ENCODE measurements at regions not wholly inside any gene's neighbourhood (a gene's known extent, or its start where the extent isn't known, plus 50 kb on each side); places are given as distances from the start of the nearest gene placed in this dataset.

GRCh38 chr14:51327376-51327775 lies 87.3 kb downstream of the TMX1 start:
- Histone ChIP-seq H2BK12ac (ENCODE audit: low read length) (no peak overlapping the region), H4K91ac (ENCODE audit: low read depth, low read length, poor library complexity) (no peak overlapping the region), H4K8ac (ENCODE audit: low read depth, low read length) (no peak overlapping the region), H3K9ac (ENCODE audit: low read depth, low read length, poor library complexity) (no peak overlapping the region), H2AK5ac (ENCODE audit: low read depth, low read length) (no peak overlapping the region), H3K18ac (ENCODE audit: low read length) (no peak overlapping the region), H3K4me2 (ENCODE audit: insufficient read depth, low read length, poor library complexity, severe bottlenecking) (no peak overlapping the region), H2BK5ac (ENCODE audit: low read length) (no peak overlapping the region), H3K27me3 (ENCODE audit: control insufficient read depth in 3 of 3, insufficient read depth in 3 of 3, low read depth in 1 of 3, low read length in 3 of 3) (no peaks in the 10 kb centered on the region), H2BK120ac (ENCODE audit: low read depth, low read length) (no peak overlapping the region), H2BK15ac (ENCODE audit: low read length) (no peak overlapping the region), H3K14ac (ENCODE audit: low read length) (no peak overlapping the region), H3K27ac (replicated peaks; ENCODE audit: low read length) (no peak overlapping the region), H3K4me1 (ENCODE audit: control insufficient read depth in 2 of 2, insufficient read depth in 1 of 2, low read depth in 1 of 2, low read length in 2 of 2) (peaks cover 5 to 10% of the 10 kb centered on the region in 2 donors), H3K9me3 (replicated peaks in 1 of 2; ENCODE audit: control insufficient read depth in 2 of 2, insufficient read depth in 1 of 2, low read depth in 1 of 2, low read length in 2 of 2) (no peaks in the 10 kb centered on the region), H2AFZ (ENCODE audit: low read length) (no peak overlapping the region), H3K23ac (ENCODE audit: low read depth, low read length, poor library complexity) (no peak overlapping the region), H3K79me1 (ENCODE audit: low read depth, low read length) (no peaks in the 10 kb centered on the region), H3K4ac (ENCODE audit: low read length) (no peak overlapping the region), H3K4me3 (ENCODE audit: low read length in 2 of 2) (no peak overlapping the region), H3K36me3 (replicated peaks in 1 of 2; ENCODE audit: control insufficient read depth in 2 of 2, insufficient read depth in 2 of 2, low read length in 2 of 2) (no peaks in the 10 kb centered on the region)
- DNase-seq (ENCODE audit: low spot score), result no peak
- WGBS, 2 donors (ENCODE audit: extremely low coverage in 2 of 2, insufficient read length in 2 of 2, insufficient replicate concordance in 1 of 2), result no CpG with 5 or more reads among the region's 1 CpG

- peaks cover 5 to 10% of the 10 kb centered on the region in 2 donors for H3K4me1 ChIP-seq (ENCODE audit: control insufficient read depth in 2 of 2, insufficient read depth in 1 of 2, low read depth in 1 of 2, low read length in 2 of 2)
- H2BK12ac ChIP-seq (ENCODE audit: low read length), result no peak overlapping the region
- no peaks in the 10 kb centered on the region for H3K27me3 ChIP-seq (ENCODE audit: control insufficient read depth in 3 of 3, insufficient read depth in 3 of 3, low read depth in 1 of 3, low read length in 3 of 3)
- H2BK15ac ChIP-seq (ENCODE audit: low read length), result no peak overlapping the region
- no peak overlapping the region for H4K8ac ChIP-seq (ENCODE audit: low read depth, low read length)
- H3K14ac ChIP-seq (ENCODE audit: low read length), result no peak overlapping the region
- H3K18ac ChIP-seq (ENCODE audit: low read length), result no peak overlapping the region
- no peak overlapping the region for H3K4me2 ChIP-seq (ENCODE audit: insufficient read depth, low read length, poor library complexity, severe bottlenecking)
- no peak overlapping the region for H3K4me3 ChIP-seq (ENCODE audit: low read length in 2 of 2)
- H3K27ac ChIP-seq (replicated peaks; ENCODE audit: low read length), result no peak overlapping the region
- H3K4ac ChIP-seq (ENCODE audit: low read length), result no peak overlapping the region
- H3K79me1 ChIP-seq (ENCODE audit: low read depth, low read length), result no peaks in the 10 kb centered on the region
- no peak overlapping the region for H2AK5ac ChIP-seq (ENCODE audit: low read depth, low read length)
- no peak overlapping the region for H3K9ac ChIP-seq (ENCODE audit: low read depth, low read length, poor library complexity)
- H3K9me3 ChIP-seq (replicated peaks in 1 of 2; ENCODE audit: control insufficient read depth in 2 of 2, insufficient read depth in 1 of 2, low read depth in 1 of 2, low read length in 2 of 2), result no peaks in the 10 kb centered on the region
- no peak for DNase-seq (ENCODE audit: low spot score)
- no peak overlapping the region for H2BK5ac ChIP-seq (ENCODE audit: low read length)
- peak overlapping the region; percentile 59 for H2AFZ ChIP-seq (ENCODE audit: low read length)
- H3K23ac ChIP-seq (ENCODE audit: low read depth, low read length, poor library complexity), result no peak overlapping the region
- no peaks in the 10 kb centered on the region for H3K36me3 ChIP-seq (replicated peaks in 1 of 2; ENCODE audit: control insufficient read depth in 2 of 2, insufficient read depth in 2 of 2, low read length in 2 of 2)
- H2BK120ac ChIP-seq (ENCODE audit: low read depth, low read length), result no peak overlapping the region
- H4K91ac ChIP-seq (ENCODE audit: low read depth, low read length, poor library complexity), result no peak overlapping the region
- no CpG with 5 or more reads among the region's 5 CpGs for WGBS, 2 donors (ENCODE audit: extremely low coverage in 2 of 2, insufficient read length in 2 of 2, insufficient replicate concordance in 1 of 2)
Measured at GRCh38 chr14:51328064-51328771, 88.2 kb downstream of the TMX1 start.

DNA sequence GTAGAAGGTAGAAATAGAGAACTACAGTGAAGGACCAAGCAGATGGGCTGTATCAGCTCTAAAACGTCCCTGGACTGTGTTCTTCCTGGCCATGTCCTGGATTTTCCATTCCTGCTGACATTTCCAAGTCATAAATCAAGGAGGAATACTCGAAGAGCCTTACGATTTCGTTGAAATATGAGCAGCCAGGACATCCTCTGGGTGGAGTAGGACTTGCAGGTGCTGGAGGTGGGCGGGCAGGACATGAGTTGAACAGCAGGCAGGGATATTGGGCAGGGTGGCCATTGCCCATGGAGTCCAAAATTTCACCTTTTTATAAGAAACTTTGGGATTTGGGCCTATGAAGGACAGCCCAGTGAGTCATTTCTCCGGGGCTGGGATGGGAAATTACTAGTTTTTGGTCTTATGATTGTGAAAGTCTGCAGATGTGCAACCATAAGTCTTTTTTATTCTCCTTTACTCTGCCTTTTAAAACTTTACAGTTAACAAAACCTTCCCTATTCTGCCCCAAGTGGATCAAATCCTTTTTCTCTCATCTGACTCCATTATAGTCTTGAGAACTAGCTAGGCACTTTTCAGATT lies 88.8 kb downstream of the TMX1 start:
- DNase-seq (ENCODE audit: low spot score), result no peak
- no peak overlapping the region for H2AK5ac ChIP-seq (ENCODE audit: low read depth, low read length)
- no peak overlapping the region for H3K27ac ChIP-seq (replicated peaks; ENCODE audit: low read length)
- no peak overlapping the region for H2BK120ac ChIP-seq (ENCODE audit: low read depth, low read length)
- no peak overlapping the region for H3K4me3 ChIP-seq (ENCODE audit: low read length in 2 of 2)
- H3K27me3 ChIP-seq (ENCODE audit: control insufficient read depth in 3 of 3, insufficient read depth in 3 of 3, low read depth in 1 of 3, low read length in 3 of 3), result peaks cover 0 to 1% (median 0%) of the 10 kb centered on the region in 3 experiments
- no peak overlapping the region for H2BK12ac ChIP-seq (ENCODE audit: low read length)
- H3K9ac ChIP-seq (ENCODE audit: low read depth, low read length, poor library complexity), result no peak overlapping the region
- no peak overlapping the region for H2AFZ ChIP-seq (ENCODE audit: low read length)
- no peaks in the 10 kb centered on the region for H3K79me1 ChIP-seq (ENCODE audit: low read depth, low read length)
- no peak overlapping the region for H2BK5ac ChIP-seq (ENCODE audit: low read length)
- no peak overlapping the region for H3K4ac ChIP-seq (ENCODE audit: low read length)
- no peak overlapping the region for H4K8ac ChIP-seq (ENCODE audit: low read depth, low read length)
- H2BK15ac ChIP-seq (ENCODE audit: low read length), result no peak overlapping the region
- no peak overlapping the region for H3K14ac ChIP-seq (ENCODE audit: low read length)
- no peak overlapping the region for H3K18ac ChIP-seq (ENCODE audit: low read length)
- no peak overlapping the region for H4K91ac ChIP-seq (ENCODE audit: low read depth, low read length, poor library complexity)
- no peaks in the 10 kb centered on the region for H3K36me3 ChIP-seq (replicated peaks in 1 of 2; ENCODE audit: control insufficient read depth in 2 of 2, insufficient read depth in 2 of 2, low read length in 2 of 2)
- no peak overlapping the region for H3K23ac ChIP-seq (ENCODE audit: low read depth, low read length, poor library complexity)
- WGBS, 2 donors (ENCODE audit: extremely low coverage in 2 of 2, insufficient read length in 2 of 2, insufficient replicate concordance in 1 of 2), result no CpG with 5 or more reads among the region's 6 CpGs
- no peak overlapping the region for H3K4me2 ChIP-seq (ENCODE audit: insufficient read depth, low read length, poor library complexity, severe bottlenecking)
- no peaks in the 10 kb centered on the region for H3K9me3 ChIP-seq (replicated peaks in 1 of 2; ENCODE audit: control insufficient read depth in 2 of 2, insufficient read depth in 1 of 2, low read depth in 1 of 2, low read length in 2 of 2)
- H3K4me1 ChIP-seq (ENCODE audit: control insufficient read depth in 2 of 2, insufficient read depth in 1 of 2, low read depth in 1 of 2, low read length in 2 of 2), result peaks cover 5 to 10% of the 10 kb centered on the region in 2 donors

DNA sequence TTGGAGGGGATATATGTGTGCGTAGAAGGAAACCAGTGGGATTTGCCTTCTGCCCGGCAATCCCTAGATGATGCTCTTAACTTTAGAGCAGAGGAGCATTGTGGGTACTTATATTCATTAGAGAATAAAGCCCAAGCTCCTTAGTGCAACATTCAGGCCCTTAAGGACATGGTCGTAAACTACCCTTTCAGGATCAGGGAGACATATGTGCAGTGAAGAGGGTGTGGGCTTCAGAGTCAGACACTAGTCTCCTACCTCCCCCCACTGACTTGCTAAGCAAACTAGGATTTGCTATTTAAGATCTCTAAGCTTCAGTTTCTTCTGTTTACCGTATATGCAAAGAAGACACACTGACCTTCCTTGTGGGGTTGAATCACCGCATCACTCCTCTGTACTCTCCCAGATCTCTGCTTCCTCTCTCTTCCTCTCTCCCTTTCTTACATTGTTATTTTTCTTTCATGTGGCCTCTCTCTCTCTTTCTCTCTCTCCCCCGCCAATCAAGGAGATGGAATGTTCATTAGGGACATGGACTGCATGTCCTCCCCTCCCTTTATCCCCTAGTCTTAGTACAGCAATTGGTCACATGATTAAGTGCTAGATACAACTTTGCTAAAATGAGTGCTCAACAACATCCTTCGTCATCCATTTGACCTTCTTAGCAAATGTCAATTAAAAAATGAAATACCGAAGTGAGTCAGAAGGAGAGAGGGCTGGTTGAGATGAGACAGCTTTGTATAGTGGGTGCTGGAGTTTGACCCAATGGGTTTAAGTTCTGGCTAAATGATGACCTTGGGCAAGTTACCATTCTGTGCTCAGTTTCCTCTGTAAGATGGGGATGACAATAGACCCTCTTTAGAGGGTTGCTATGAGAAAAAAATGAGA lies 91.7 kb downstream of the TMX1 start:
- no peaks in the 10 kb centered on the region for H3K9me3 ChIP-seq (replicated peaks in 1 of 2; ENCODE audit: control insufficient read depth in 2 of 2, insufficient read depth in 1 of 2, low read depth in 1 of 2, low read length in 2 of 2)
- no peak overlapping the region for H3K27ac ChIP-seq (replicated peaks; ENCODE audit: low read length)
- peaks cover 5 to 10% of the 10 kb centered on the region in 2 donors for H3K4me1 ChIP-seq (ENCODE audit: control insufficient read depth in 2 of 2, insufficient read depth in 1 of 2, low read depth in 1 of 2, low read length in 2 of 2)

More for the DNA sequence above, 91.7 kb downstream of the TMX1 start:
- Histone ChIP-seq H2BK5ac (ENCODE audit: low read length) (no peak overlapping the region), H3K79me1 (ENCODE audit: low read depth, low read length) (no peaks in the 10 kb centered on the region), H2BK12ac (ENCODE audit: low read length) (no peak overlapping the region), H3K27me3 (ENCODE audit: control insufficient read depth in 3 of 3, insufficient read depth in 3 of 3, low read depth in 1 of 3, low read length in 3 of 3) (peaks cover 0 to 7% (median 0%) of the 10 kb centered on the region in 3 experiments), H2BK120ac (ENCODE audit: low read depth, low read length) (no peak overlapping the region), H2BK15ac (ENCODE audit: low read length) (no peak overlapping the region), H4K91ac (ENCODE audit: low read depth, low read length, poor library complexity) (no peak overlapping the region), H3K4me3 (ENCODE audit: low read length in 2 of 2) (no peak overlapping the region), H3K18ac (ENCODE audit: low read length) (no peak overlapping the region), H4K8ac (ENCODE audit: low read depth, low read length) (no peak overlapping the region), H3K4ac (ENCODE audit: low read length) (no peak overlapping the region), H3K14ac (ENCODE audit: low read length) (no peak overlapping the region), H2AK5ac (ENCODE audit: low read depth, low read length) (no peak overlapping the region), H3K36me3 (replicated peaks in 1 of 2; ENCODE audit: control insufficient read depth in 2 of 2, insufficient read depth in 2 of 2, low read length in 2 of 2) (no peaks in the 10 kb centered on the region), H3K9ac (ENCODE audit: low read depth, low read length, poor library complexity) (no peak overlapping the region), H3K23ac (ENCODE audit: low read depth, low read length, poor library complexity) (no peak overlapping the region), H3K4me2 (ENCODE audit: insufficient read depth, low read length, poor library complexity, severe bottlenecking) (no peak overlapping the region), H2AFZ (ENCODE audit: low read length) (peak overlapping the region; percentile 49)
- no peak for DNase-seq (ENCODE audit: low spot score)
- no CpG with 5 or more reads among the region's 8 CpGs for WGBS, 2 donors (ENCODE audit: extremely low coverage in 2 of 2, insufficient read length in 2 of 2, insufficient replicate concordance in 1 of 2)

All from neuronal stem cell (in vitro differentiated cells).